Activated CD4-positive, alpha-beta T cell treated with anti-CD3 and anti-CD28 coated beads for 36 hours (primary cell): ENCODE measurements at regions not wholly inside any gene's neighbourhood (a gene's known extent, or its start where the extent isn't known, plus 50 kb on each side); places are given as distances from the start of the nearest gene placed in this dataset.

Experiments
- ATAC-seq: fragments of 200-7000 bp; cut with Tn5 transposase; one replicate; pipeline ENCODE4 v1.10.0; 2021; ENCODE audit warnings: mild to moderate bottlenecking, moderate library complexity
- CTCF ChIA-PET: fragments of 350-600 bp; sonication (Branson Sonifier 250); formaldehyde crosslinking; loops from one replicate; lab custom pipeline; 2021; ENCODE audit warnings: antibody characterized with exemption; lab: Charles Lee
- POLR2A ChIA-PET: fragments of 350-600 bp; sonication (Branson Sonifier 250); formaldehyde crosslinking; loops from one replicate; lab custom pipeline; 2021; ENCODE audit warnings: antibody characterized with exemption, inconsistent platforms; lab: Charles Lee
- DNase-seq: peaks from one replicate; pipeline ENCODE4 v3.0.0-alpha.2; 2020
- H3K27ac Mint-ChIP-seq: one replicate; pipeline ENCODE4 v1.8.0; 2021; ENCODE audit warnings: mixed read lengths
- H3K27me3 Mint-ChIP-seq: one replicate; pipeline ENCODE4 v1.8.0; 2021; ENCODE audit warnings: mixed read lengths
- H3K36me3 Mint-ChIP-seq: one replicate; pipeline ENCODE4 v1.8.0; 2021; ENCODE audit warnings: low read depth, mixed read lengths
- H3K4me1 Mint-ChIP-seq: one replicate; pipeline ENCODE4 v1.8.0; 2021; ENCODE audit warnings: mixed read lengths
- H3K4me3 Mint-ChIP-seq: one replicate; pipeline ENCODE4 v1.8.0; 2021; ENCODE audit warnings: mild to moderate bottlenecking, moderate library complexity, mixed read lengths
- H3K9me3 Mint-ChIP-seq: one replicate; pipeline ENCODE4 v1.8.0; 2021; ENCODE audit warnings: low read depth, mixed read lengths
- intact Hi-C, 2 experiments: fragments of 100-400 bp; cut with DNase I in 1 of 2; cut with micrococcal nuclease in 1 of 2; formaldehyde crosslinking; loops; one replicate each; pipeline versions ENCODE4 v1.14.2 to v1.15.1; 2022 to 2024; cut with DNase I, micrococcal nuclease

DNA sequence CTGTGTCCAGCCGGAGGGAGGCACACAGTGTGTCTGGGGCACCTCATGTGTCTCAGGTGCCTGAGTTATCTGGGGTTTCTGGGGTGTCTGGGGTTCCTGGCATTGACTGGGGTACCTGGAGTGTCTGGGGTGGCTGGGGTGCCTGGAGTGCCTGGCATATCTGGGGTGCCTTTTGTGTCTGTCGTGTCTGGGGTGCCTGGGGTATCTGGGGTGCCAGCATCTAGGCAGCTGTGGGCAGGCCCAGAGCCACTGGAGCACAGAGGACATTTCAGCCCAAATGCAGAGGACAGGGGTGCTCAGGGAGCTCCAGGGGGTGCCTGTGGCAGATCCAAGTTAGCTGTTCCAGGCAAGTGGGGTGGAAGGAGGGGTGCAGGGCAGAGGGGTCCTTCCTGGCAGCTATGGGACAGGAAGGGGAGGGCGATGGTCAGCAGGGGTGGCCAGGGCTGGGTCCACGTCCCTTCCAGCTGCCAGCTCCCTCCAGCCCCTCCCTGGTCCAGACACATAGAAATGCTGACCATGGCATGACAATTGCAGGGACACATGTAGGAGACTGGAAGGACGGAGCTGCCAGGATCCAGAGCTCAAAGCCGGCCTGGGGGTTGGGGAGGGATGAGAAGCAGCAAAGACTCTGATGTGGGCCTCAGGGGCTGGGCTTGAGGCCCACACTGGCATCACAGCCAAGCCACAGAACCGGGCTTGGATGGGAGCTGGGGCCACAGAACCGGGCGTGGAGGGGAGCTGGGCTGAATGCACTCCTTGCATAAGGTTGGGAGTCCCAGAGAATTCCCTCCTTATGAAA, 133.0 kb downstream of the BRD1 start:
- intact Hi-C loops = no loop called here
- no peak for ATAC-seq
- CTCF ChIA-PET = interaction anchor here (0.6 to 1.4 kb wide), 2 partner anchors 11 to 18 kb away, joined by 3 to 5 read pairs; no protein-coding TSS in a partner anchor
- no peak overlapping the region for H3K4me3 Mint-ChIP-seq
- no peak for DNase-seq
- no peaks in the 10 kb centered on the region for H3K27me3 Mint-ChIP-seq
- no peaks in the 10 kb centered on the region for H3K4me1 Mint-ChIP-seq
- POLR2A ChIA-PET = no interaction called here
- no peak overlapping the region for H3K27ac Mint-ChIP-seq
- peaks cover 2% of the 10 kb centered on the region for H3K9me3 Mint-ChIP-seq
- H3K36me3 Mint-ChIP-seq = peaks cover 2% of the 10 kb centered on the region

DNA sequence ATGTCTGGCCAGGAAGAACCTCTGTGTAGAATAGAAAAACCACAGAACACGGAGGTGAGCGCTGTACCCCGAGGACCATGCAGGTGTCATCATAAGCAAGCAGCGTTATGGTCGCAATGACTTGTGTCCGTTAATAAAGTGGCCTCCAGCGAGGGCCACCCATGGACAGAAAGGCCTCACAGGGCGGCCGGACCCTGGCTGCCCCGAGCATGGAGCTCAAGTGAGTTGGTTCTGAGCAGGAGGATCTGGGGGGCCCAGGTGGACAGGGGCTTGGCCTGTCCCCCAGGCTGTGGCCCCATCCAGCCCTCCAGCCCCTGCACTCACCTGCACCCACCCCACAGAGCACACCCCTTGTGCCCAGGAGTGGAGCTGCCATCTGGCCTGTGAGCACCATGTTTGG, 133.8 kb downstream of the BRD1 start:
- CTCF ChIA-PET = interaction anchor here (1.4 kb wide), 1 partner anchor 12 kb away, joined by 5 read pairs; no protein-coding TSS in a partner anchor
- no peaks in the 10 kb centered on the region for H3K27me3 Mint-ChIP-seq
- intact Hi-C loops = no loop called here
- ATAC-seq (no peak), DNase-seq (no peak)
- H3K27ac Mint-ChIP-seq = no peak overlapping the region
- H3K4me3 Mint-ChIP-seq = no peak overlapping the region
- H3K9me3 Mint-ChIP-seq = peaks cover 2% of the 10 kb centered on the region
- peaks cover 2% of the 10 kb centered on the region for H3K36me3 Mint-ChIP-seq
- POLR2A ChIA-PET = no interaction called here
- H3K4me1 Mint-ChIP-seq = no peaks in the 10 kb centered on the region

GRCh38 chr22:49693416-49693815, 134.3 kb downstream of the BRD1 start:
- intact Hi-C loops = no loop called here
- Mint-ChIP-seq H3K9me3 (peaks cover 2% of the 10 kb centered on the region), H3K27ac (no peak overlapping the region), H3K36me3 (peaks cover 2% of the 10 kb centered on the region), H3K4me3 (no peak overlapping the region), H3K27me3 (no peaks in the 10 kb centered on the region), H3K4me1 (no peaks in the 10 kb centered on the region)
- ATAC-seq (no peak), DNase-seq (no peak)
- ChIA-PET CTCF (no interaction called here), POLR2A (no interaction called here)

DNA sequence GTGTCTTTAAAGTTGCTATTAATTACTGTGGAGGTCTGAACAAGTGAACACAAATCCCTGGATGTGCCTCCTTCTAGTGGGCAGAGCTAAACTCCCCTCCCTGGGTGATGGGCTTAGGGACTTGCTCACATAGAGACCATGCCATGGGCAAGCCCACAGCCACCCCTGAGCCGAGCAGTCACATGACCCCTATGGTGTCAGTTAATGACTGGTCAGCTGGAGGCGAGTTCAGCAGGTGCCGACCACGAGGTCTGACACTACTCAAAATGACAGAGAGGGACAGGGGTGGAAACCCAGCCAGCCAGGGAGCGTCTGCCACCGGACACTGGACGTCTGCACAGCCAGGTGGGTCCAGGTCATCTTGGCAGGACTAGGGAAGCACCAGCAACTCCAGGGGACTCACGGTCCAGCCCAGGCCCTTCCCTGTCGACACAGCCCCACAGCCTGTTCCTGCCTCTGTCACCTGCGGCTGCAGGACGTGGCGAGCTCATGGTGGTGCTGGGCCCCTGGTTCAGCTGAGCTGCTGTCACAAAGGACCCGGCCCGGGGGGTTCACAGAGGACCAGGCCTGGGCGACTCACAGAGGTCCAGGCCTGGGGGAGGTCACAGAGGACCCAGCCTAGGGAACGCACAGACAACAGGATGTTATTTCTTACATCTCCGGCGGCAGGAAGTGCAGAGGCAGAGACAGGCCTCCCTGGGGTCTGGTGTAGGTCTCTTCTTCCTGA, 135.0 kb downstream of the BRD1 start:
- H3K4me1 Mint-ChIP-seq = no peaks in the 10 kb centered on the region
- POLR2A ChIA-PET = no interaction called here
- H3K9me3 Mint-ChIP-seq = peaks cover 2% of the 10 kb centered on the region
- no peak overlapping the region for H3K4me3 Mint-ChIP-seq
- peaks cover 2% of the 10 kb centered on the region for H3K36me3 Mint-ChIP-seq
- no peak for ATAC-seq
- CTCF ChIA-PET = interaction anchor here (2.8 kb wide), 1 partner anchor 9 kb away, joined by 9 read pairs; no protein-coding TSS in a partner anchor
- no peak overlapping the region for H3K27ac Mint-ChIP-seq
- intact Hi-C loops = no loop called here
- no peaks in the 10 kb centered on the region for H3K27me3 Mint-ChIP-seq
- no peak for DNase-seq

DNA sequence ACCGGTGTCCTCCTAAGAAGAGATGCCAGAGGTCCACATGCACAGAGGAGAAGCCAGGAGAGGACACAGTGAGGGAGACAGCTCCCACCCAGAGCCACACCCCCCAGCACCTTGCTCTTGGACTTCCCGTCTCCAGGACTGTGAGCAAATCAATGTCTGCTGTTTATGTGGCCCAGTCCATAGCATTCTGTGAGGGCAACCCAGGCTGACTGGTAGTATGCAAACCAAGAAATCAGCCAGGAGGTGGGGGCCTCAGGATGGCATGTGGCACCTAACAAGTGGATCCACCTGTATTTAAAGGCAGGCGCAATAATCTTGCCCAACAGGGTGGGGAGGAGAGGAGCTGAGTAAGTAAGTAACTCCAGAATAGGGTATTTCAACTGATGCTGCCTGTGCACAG, 136.4 kb downstream of the BRD1 start:
- intact Hi-C loops = no loop called here
- Mint-ChIP-seq H3K27ac (no peak overlapping the region), H3K4me1 (no peaks in the 10 kb centered on the region), H3K4me3 (no peak overlapping the region), H3K36me3 (no peaks in the 10 kb centered on the region), H3K9me3 (no peaks in the 10 kb centered on the region), H3K27me3 (no peaks in the 10 kb centered on the region)
- DNase-seq (no peak), ATAC-seq (no peak)
- ChIA-PET POLR2A (no interaction called here), CTCF (interaction anchor here (2.8 kb wide), 1 partner anchor 10 kb away, joined by 9 read pairs; no protein-coding TSS in a partner anchor)

DNA sequence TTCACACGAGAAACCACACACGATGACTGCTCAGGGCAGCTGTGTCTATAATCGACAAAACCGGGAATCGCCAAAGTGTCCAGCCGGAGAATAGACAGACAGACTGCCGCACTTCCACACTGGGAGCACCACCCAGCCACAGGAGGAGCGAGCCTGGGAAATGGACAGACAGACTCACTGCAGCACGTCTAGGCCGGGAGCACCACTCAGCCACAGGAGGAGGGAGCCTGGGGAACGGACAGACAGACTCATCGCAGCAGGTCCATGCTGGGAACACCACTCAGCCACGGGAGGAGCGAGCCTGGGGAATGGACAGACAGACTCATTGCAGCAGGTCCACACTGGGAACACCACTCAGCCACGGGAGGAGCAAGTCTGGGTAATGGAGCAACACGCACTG, 137.2 kb downstream of the BRD1 start:
- Mint-ChIP-seq H3K4me1 (no peaks in the 10 kb centered on the region), H3K27me3 (no peaks in the 10 kb centered on the region), H3K27ac (no peak overlapping the region), H3K4me3 (no peak overlapping the region), H3K9me3 (no peaks in the 10 kb centered on the region), H3K36me3 (no peaks in the 10 kb centered on the region)
- ChIA-PET POLR2A (no interaction called here), CTCF (interaction anchor here (2.8 kb wide), 1 partner anchor 11 kb away, joined by 9 read pairs; no protein-coding TSS in a partner anchor)
- intact Hi-C loops = no loop called here
- ATAC-seq (no peak), DNase-seq (no peak)

- CTCF ChIA-PET = interaction anchor here (2.8 kb wide), 1 partner anchor 12 kb away, joined by 9 read pairs; no protein-coding TSS in a partner anchor
- H3K4me3 Mint-ChIP-seq = no peak overlapping the region
- intact Hi-C loops = no loop called here
- no peaks in the 10 kb centered on the region for H3K9me3 Mint-ChIP-seq
- H3K36me3 Mint-ChIP-seq = no peaks in the 10 kb centered on the region
- no peaks in the 10 kb centered on the region for H3K4me1 Mint-ChIP-seq
- POLR2A ChIA-PET = no interaction called here
- H3K27ac Mint-ChIP-seq = no peak overlapping the region
- H3K27me3 Mint-ChIP-seq = no peaks in the 10 kb centered on the region
- DNase-seq = no peak
- ATAC-seq = no peak
These were observed 137.8 kb downstream of the BRD1 start for GRCh38 chr22:49689858-49690257.

- no peak overlapping the region for H3K27ac Mint-ChIP-seq
- H3K27me3 Mint-ChIP-seq = no peaks in the 10 kb centered on the region
- no peaks in the 10 kb centered on the region for H3K4me1 Mint-ChIP-seq
- ChIA-PET POLR2A (no interaction called here), CTCF (no interaction called here)
- H3K9me3 Mint-ChIP-seq = no peaks in the 10 kb centered on the region
- DNase-seq = no peak
- no peak for ATAC-seq
- H3K4me3 Mint-ChIP-seq = no peak overlapping the region
- intact Hi-C loops = no loop called here
- H3K36me3 Mint-ChIP-seq = no peaks in the 10 kb centered on the region
These were observed 138.4 kb downstream of the BRD1 start for GRCh38 chr22:49689255-49689770.

DNA sequence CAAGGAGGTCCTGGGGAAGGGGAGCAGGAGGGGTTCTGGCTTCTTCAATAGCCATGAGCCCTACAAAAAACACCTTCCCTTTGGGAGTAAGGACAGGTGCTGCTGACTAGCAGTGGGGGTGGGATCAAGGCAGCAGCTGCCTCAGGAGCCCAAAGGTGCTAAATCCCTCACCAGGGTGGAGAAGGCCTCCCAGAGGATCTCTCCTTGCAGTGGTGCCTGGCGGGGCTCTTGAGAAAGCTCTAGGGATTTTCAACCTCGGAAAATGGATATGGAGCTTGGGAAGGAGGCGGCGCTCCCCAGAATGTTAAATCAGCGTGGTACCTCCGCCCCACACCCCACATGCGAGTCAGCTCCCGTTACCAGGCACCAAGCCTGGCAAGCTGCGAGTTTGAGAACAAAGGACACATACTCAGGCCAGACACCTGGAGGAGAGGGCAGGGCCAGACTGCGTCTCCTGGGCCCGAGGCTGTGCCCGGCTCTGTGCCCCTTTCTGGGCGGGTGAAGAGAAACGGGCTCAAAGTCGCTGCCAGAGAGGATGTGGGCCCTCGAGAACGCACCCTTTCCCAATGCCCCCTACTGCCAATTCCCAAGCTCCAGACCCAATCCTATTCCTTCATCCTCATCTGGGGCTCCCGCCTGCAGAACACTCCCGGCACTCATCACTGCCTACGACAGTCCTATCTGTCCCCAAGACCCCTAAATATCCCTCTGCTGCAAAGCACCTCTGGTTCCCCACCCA, 139.0 kb downstream of the BRD1 start:
- ChIA-PET CTCF (no interaction called here), POLR2A (no interaction called here)
- H3K27me3 Mint-ChIP-seq = no peaks in the 10 kb centered on the region
- no peak for ATAC-seq
- intact Hi-C loops = no loop called here
- no peak overlapping the region for H3K4me3 Mint-ChIP-seq
- H3K36me3 Mint-ChIP-seq = no peaks in the 10 kb centered on the region
- H3K27ac Mint-ChIP-seq = no peak overlapping the region
- H3K9me3 Mint-ChIP-seq = no peaks in the 10 kb centered on the region
- no peaks in the 10 kb centered on the region for H3K4me1 Mint-ChIP-seq
- DNase-seq = no peak

DNA sequence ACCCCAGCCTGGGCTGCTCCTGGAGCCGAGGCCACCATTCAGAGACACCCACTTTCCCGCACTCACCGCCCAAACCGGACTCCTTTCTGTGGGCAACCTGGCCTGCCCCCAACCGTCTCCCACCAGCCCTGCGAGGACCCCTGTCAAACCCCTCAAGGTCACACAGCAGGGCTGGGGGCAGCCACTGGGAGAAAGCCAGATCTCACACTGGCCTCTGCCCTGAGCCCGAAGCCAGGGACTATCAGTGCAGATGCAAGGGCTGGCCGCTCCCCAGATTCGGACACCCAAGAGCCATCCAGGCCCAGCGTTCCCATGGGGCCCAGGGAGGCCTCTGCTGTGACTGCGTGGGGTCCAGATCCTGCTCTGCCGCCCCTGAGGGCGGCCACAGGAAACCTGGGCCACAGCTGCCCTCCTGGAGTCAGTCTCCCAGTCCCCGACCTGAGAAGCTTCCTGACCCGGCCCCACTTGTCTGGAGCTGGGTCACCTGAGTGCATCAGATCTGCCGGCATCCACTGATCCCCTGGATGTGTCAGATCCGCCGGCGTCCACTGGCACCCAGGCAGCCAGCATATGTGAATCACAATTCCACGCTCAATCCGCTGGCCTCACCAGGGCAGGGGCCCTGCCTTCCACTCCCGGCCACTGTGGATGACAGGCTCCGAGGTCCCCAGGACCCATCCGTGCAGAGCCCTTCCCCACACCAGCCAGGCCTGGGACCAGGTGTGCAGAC, 139.7 kb downstream of the BRD1 start:
- ChIA-PET CTCF (no interaction called here), POLR2A (no interaction called here)
- no peaks in the 10 kb centered on the region for H3K27me3 Mint-ChIP-seq
- ATAC-seq (no peak), DNase-seq (no peak)
- H3K4me3 Mint-ChIP-seq = no peak overlapping the region
- no peaks in the 10 kb centered on the region for H3K36me3 Mint-ChIP-seq
- intact Hi-C loops = no loop called here
- H3K4me1 Mint-ChIP-seq = no peaks in the 10 kb centered on the region
- no peak overlapping the region for H3K27ac Mint-ChIP-seq
- no peaks in the 10 kb centered on the region for H3K9me3 Mint-ChIP-seq

GRCh38 chr22:49687333-49687732, 140.3 kb downstream of the BRD1 start:
- ChIA-PET CTCF (no interaction called here), POLR2A (no interaction called here)
- H3K4me1 Mint-ChIP-seq = no peaks in the 10 kb centered on the region
- intact Hi-C loops = no loop called here
- no peak for DNase-seq
- H3K4me3 Mint-ChIP-seq = no peak overlapping the region
- ATAC-seq = no peak
- no peak overlapping the region for H3K27ac Mint-ChIP-seq
- H3K9me3 Mint-ChIP-seq = no peaks in the 10 kb centered on the region
- H3K27me3 Mint-ChIP-seq = no peaks in the 10 kb centered on the region
- no peaks in the 10 kb centered on the region for H3K36me3 Mint-ChIP-seq
